Inflammatory macrophage treated with lipopolysaccharide for 4 hours (primary cell): ENCODE measurements at regions not wholly inside any gene's neighbourhood (a gene's known extent, or its start where the extent isn't known, plus 50 kb on each side); places are given as distances from the start of the nearest gene placed in this dataset.

Source experiments
- DNase-seq: peaks from one replicate; pipeline ENCODE4 v3.0.0-alpha.2; 2020

GRCh38 chr17:36761203-36761950 is 160.0 kb downstream of the MRM1 start:
- DNase-seq, result no peak

DNA sequence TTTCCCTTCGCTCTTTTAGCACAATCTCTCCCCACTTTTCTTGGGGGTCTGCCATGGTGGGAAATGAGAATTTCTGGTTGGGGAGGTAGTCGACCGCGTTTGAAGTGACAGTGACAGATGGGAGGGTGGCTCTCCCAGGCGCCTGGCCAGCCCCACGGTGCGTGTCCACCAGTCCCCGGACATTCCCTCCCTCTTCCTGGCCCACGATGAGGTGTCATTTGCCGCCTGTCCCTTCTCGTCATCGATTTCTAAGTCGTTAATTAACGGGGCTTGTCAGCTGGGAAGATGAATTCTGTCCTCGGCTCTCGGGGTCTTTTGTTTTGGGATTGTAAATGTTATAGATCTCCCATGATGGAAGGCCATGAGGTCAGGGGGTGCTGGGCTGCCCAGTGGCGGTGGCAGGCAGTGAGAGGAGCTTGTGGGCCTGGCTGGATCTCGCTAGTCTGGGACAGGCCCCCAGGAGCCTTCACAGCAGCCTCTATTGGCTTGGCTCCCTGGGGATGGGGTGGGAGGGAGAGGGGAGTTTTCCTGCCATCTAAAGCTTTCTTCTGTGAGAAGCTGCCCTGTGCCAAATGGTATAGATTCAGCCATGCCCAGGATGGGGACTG is 164.2 kb downstream of the MRM1 start:
- no peak for DNase-seq

DNA sequence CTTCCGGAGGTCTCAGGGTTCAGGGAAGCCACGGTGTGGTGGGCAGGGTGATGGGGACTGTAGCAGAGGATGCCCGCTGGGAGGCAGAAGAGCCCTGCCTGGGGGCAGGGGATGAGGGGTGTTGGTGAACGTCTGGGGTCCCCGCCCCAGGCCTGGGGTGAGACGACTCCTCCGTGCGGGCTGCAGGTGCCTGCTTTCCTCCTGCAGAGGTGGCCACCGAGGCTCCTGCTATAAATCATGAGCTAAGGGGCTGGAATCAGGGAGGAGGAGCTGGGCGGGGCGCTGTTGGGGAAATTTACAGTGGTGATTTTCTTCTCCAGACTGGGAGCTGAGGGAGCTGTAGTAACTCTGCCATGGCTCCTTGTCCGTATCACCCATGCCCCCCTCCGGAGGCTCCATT is 167.0 kb downstream of the MRM1 start:
- DNase-seq, result no peak

DNA sequence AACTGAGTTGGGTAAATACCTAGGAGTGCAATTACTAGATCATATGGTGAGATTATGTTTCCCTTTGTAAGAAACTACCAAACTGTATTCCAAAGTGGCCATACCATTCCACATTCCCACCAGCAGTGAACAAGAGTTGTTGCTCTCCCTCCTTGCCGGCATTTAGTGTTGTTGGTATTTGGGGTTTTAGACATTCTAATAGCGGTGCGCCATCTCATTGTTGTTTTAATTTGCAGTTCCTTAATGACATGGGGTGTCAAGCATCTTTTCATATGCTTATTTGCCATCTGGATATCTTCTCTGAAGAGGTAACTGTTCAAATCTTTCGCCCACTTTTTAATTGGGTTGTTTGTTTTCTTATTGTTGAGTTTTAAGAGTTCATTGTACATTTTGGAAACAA is 164.2 kb upstream of the LHX1 start:
- no peak for DNase-seq

DNA sequence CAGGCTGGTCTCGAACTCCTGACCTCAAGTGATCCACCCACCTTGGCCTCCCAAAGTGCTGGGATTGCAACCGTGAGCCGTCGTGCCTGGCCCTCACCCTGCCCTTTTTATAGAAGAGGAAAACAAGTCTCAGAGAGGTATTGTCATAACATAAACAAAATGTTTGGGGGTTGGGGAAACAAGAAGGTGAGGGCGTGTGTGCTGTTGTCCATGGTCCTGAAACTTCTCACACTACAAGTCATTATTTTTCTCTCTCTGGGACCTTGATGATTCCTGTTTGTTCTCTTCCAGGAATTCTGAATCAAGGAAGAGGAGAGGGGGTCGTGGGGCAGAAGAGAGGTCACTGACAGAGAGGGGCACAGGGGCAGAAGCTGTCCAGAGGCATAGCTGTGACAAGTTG is 160.2 kb upstream of the LHX1 start:
- no peak for DNase-seq

GRCh38 chr17:36778448-36778847 is 158.8 kb upstream of the LHX1 start:
- no peak for DNase-seq

- DNase-seq, result no peak
Observed at GRCh38 chr17:36779550-36779949, 157.7 kb upstream of the LHX1 start.

- no peak for DNase-seq
Observed at GRCh38 chr17:36784633-36785032, 152.6 kb upstream of the LHX1 start.

DNA sequence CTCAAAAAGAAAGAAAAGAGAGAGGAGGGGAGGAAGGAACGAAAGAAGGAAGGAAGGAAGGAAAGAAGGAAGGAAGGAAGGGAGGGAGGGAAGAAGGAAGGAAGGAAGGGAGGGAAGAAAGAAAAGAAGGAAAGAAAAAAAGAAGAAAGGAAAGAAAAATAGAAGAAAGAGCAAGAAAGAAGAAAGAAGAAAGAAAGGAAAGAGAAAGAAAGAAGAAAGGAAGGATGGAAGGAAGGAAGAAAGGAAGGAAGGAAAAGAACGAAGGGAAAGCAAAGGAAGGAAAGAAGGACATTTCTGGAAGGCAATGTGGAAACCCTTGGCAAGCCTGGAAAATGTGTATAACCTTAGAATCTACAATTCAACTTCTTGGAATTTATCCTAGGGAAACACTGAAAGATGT is 150.4 kb upstream of the LHX1 start:
- no peak for DNase-seq

DNA sequence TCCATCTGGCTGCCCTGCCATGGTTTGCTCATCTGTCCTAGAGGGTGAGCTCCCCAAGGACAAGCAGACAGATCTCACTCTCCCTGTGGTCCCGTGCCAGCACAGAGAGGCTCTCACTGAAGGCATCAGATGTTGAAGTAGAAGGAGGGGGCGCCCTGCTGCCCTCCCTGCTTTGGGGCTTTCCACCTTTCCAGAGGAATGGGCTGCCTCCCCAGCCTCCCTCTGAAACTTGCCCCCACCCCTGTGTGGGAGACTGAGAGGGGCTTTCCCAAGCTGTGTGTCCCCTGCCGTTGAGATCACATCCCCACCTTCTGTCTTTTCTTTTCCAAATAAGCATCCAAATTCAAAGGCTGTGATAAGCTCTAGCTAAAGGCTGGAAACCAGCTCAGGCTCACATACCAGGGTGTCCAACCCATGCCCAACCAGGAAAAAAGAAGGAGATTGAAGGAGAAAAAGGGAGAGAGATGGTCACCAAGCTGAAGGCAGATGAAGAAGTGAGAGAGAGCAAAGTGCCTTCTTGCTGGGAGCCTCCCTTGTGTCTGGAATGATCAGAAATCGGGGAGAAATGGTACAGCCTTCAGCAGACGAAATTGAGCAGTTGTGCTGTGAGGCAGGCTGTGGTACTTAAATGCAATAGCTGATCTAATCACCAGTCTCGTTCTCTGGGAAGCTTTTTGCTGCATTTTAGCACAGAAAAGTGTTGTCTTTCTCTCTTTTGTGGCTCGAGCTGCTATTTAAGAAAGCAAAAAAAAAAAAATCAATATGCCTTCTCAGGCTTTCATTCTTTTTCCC is 145.9 kb upstream of the LHX1 start:
- no peak for DNase-seq

GRCh38 chr17:36791942-36792475 is 145.3 kb upstream of the LHX1 start:
- no peak for DNase-seq

- DNase-seq, result no peak
Observed at GRCh38 chr17:36792849-36793248, 144.4 kb upstream of the LHX1 start.

GRCh38 chr17:36793976-36794375 is 143.3 kb upstream of the LHX1 start:
- no peak for DNase-seq

- DNase-seq, result no peak
Observed at GRCh38 chr17:36807496-36808179, 129.6 kb upstream of the LHX1 start.

DNA sequence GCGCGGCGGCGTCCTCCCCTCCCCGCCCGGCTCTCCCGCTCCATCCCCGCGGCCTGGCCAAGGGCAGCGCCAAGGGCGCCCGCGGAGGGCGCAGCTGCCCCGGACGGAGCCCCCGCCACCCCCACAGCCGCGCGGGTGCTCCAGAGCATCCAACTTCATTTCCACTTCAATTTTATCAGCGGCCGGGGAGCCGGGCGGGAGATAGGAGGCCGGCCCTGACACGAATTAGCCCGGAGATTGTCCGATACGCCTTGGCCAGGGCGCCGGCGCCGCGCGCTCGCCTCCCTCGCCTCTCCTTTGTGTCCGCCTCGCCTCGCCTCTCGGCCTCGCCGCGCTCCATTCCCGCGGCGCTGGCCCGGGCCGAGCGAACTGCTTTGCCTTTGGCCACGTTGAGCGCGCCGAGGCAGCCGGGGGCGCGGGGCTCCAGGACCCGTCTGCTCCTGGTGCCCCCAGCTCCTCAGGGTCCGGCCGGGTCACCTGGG is 129.1 kb upstream of the LHX1 start:
- no peak for DNase-seq

DNA sequence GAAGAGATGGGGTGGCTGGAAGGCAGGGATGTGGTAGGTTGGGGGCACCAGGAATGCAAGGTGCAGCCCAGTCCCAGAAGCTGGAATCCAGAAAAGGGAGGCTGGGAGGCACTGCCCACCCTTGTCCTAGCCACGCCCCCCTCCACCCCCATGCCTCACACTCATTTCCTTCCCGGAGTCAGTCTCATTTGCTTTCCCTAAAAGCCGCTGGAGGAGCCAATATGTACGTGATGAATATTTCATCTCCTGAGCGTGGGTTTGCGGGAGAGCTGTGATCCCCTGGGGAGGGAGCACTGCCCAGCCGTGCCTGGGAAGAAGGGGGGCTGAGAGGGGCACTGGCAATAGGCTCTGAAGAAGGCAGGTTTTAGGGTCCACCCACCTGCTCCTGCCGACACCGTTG is 124.5 kb upstream of the LHX1 start:
- no peak for DNase-seq

- no peak for DNase-seq
Observed at GRCh38 chr17:36813357-36813756, 123.9 kb upstream of the LHX1 start.

GRCh38 chr17:36813957-36814563 is 123.2 kb upstream of the LHX1 start:
- no peak for DNase-seq

DNA sequence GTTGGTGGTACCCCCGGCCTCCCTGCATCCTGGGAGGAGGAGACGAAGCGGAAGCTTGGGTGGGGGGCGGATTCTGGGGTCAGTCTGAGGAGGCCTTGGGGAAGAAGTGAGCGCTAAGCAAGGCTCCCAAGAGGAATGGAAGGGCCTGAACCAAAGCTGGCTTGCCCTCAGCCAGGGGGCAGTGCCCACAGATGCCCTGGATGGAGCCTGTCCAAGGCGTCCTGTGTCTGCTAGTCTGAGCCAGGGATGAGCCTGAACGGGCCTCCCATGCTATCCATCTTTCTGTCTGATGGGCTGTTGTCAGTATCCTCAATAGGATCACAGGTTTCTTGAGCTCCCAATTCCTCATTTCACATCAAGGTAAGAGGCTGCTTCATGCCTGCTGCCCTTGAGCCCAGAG is 122.3 kb upstream of the LHX1 start:
- no peak for DNase-seq

DNA sequence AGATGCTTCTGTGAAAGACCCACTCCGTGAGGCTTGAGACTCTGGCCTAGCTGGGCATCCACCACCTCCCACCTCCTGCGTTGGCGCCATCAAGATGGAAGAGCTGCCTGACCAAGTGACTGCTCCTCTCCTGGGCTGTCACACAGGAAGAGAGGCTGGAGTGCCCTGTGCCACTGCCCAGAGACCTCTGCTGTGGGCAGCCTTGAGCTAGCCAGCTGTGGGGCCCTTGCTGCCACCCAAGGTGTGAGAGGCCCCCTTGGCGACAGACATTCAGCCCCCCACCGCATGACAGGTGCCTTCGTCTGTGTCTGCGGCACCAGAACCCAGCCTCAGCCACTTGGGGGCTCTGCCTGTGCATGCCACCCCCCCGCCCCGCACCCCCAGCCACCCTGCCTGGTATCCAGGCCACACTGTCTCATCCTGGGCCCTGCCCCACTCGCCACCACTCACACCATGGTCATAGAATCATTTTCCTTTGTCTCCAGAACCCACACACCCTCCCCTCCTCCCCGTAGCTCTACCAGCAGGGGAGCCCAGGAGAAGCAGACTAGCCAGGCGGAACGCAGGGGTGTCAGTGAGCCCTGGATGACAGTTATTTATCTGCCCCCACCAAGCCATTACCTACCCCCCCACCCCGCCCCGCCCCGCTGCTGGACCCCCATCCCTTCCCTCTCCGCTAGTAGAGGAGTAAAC is 120.9 kb upstream of the LHX1 start:
- DNase-seq, result no peak

DNA sequence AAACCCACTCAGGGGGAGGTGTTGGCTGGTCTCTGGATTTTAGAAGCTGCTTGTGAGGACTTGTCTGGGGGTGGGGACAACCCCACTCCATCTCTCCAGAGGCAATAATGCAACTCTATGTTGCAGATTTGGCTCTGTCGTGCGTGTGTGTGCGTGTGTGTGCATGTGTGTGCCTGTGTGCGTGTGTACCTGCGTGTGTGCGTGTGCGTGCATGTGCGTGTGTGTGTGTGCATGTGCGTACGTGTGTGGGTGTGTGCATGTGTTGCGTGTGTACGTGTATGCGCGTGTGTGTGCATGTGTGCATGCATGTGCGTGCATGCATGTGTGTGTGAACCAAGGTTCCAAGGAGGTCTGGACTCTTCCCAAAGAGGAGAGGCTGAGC is 120.4 kb upstream of the LHX1 start:
- no peak for DNase-seq

- no peak for DNase-seq
Observed at GRCh38 chr17:36817483-36818048, 119.7 kb upstream of the LHX1 start.
